ENCODE measurements at regions not wholly inside any gene's neighbourhood (a gene's known extent, or its start where the extent isn't known, plus 50 kb on each side); places are given as distances from the start of the nearest gene placed in this dataset.

GRCh38 chr1:117735045-117735992 lies 129.5 kb downstream of the TENT5C start:
- Mint-ChIP-seq H3K9me3 (no peaks in the 10 kb centered on the region), H3K4me3 (no peak overlapping the region), H3K27me3 (ENCODE audit: insufficient read depth, low read depth, poor library complexity) (peaks cover 2% of the 10 kb centered on the region), H3K36me3 (ENCODE audit: low read depth) (no peaks in the 10 kb centered on the region), H3K4me1 (peaks cover 9% of the 10 kb centered on the region; the same call in 2 of the 3 replicates), H3K27ac (peak overlapping the region; percentile 70; the same call in 1 of the 2 replicates)
- Histone ChIP-seq H3K79me2 (replicated peaks; ENCODE audit: insufficient read depth) (no peaks in the 10 kb centered on the region), H3K9me2 (ENCODE audit: insufficient read depth) (no peaks in the 10 kb centered on the region; the same call in 1 of the 2 replicates), H4K20me1 (replicated peaks; ENCODE audit: insufficient read depth) (no peaks in the 10 kb centered on the region), H3K27me3 (ENCODE audit: insufficient read depth) (no peaks in the 10 kb centered on the region), H3F3A (replicated peaks; ENCODE audit: low read depth) (no peaks in the 10 kb centered on the region), H2AFZ (peak overlapping the region; percentile 53), H3K36me3 (ENCODE audit: insufficient read depth) (no peaks in the 10 kb centered on the region), H3K4me3 (no peak overlapping the region), H3K4me2 (no peak overlapping the region), H3K27ac (ENCODE audit: low read depth) (no peak overlapping the region), H3K4me1 (ENCODE audit: insufficient read depth) (no peaks in the 10 kb centered on the region)
- no peak for ATAC-seq
- TF ChIP-seq, protein P1, sequence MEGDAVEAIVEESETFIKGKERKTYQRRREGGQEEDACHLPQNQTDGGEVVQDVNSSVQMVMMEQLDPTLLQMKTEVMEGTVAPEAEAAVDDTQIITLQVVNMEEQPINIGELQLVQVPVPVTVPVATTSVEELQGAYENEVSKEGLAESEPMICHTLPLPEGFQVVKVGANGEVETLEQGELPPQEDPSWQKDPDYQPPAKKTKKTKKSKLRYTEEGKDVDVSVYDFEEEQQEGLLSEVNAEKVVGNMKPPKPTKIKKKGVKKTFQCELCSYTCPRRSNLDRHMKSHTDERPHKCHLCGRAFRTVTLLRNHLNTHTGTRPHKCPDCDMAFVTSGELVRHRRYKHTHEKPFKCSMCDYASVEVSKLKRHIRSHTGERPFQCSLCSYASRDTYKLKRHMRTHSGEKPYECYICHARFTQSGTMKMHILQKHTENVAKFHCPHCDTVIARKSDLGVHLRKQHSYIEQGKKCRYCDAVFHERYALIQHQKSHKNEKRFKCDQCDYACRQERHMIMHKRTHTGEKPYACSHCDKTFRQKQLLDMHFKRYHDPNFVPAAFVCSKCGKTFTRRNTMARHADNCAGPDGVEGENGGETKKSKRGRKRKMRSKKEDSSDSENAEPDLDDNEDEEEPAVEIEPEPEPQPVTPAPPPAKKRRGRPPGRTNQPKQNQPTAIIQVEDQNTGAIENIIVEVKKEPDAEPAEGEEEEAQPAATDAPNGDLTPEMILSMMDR (conservative IDR thresholded peaks at IDR 0.05; ENCODE audit: low read depth in 2 of 2), result no peak
- no peak for TF ChIP-seq ZNF331 (CRISPR knock-in tag; IDR thresholded peaks at IDR 0.05; ENCODE audit: low read depth)
- TF ChIP-seq, protein P2, sequence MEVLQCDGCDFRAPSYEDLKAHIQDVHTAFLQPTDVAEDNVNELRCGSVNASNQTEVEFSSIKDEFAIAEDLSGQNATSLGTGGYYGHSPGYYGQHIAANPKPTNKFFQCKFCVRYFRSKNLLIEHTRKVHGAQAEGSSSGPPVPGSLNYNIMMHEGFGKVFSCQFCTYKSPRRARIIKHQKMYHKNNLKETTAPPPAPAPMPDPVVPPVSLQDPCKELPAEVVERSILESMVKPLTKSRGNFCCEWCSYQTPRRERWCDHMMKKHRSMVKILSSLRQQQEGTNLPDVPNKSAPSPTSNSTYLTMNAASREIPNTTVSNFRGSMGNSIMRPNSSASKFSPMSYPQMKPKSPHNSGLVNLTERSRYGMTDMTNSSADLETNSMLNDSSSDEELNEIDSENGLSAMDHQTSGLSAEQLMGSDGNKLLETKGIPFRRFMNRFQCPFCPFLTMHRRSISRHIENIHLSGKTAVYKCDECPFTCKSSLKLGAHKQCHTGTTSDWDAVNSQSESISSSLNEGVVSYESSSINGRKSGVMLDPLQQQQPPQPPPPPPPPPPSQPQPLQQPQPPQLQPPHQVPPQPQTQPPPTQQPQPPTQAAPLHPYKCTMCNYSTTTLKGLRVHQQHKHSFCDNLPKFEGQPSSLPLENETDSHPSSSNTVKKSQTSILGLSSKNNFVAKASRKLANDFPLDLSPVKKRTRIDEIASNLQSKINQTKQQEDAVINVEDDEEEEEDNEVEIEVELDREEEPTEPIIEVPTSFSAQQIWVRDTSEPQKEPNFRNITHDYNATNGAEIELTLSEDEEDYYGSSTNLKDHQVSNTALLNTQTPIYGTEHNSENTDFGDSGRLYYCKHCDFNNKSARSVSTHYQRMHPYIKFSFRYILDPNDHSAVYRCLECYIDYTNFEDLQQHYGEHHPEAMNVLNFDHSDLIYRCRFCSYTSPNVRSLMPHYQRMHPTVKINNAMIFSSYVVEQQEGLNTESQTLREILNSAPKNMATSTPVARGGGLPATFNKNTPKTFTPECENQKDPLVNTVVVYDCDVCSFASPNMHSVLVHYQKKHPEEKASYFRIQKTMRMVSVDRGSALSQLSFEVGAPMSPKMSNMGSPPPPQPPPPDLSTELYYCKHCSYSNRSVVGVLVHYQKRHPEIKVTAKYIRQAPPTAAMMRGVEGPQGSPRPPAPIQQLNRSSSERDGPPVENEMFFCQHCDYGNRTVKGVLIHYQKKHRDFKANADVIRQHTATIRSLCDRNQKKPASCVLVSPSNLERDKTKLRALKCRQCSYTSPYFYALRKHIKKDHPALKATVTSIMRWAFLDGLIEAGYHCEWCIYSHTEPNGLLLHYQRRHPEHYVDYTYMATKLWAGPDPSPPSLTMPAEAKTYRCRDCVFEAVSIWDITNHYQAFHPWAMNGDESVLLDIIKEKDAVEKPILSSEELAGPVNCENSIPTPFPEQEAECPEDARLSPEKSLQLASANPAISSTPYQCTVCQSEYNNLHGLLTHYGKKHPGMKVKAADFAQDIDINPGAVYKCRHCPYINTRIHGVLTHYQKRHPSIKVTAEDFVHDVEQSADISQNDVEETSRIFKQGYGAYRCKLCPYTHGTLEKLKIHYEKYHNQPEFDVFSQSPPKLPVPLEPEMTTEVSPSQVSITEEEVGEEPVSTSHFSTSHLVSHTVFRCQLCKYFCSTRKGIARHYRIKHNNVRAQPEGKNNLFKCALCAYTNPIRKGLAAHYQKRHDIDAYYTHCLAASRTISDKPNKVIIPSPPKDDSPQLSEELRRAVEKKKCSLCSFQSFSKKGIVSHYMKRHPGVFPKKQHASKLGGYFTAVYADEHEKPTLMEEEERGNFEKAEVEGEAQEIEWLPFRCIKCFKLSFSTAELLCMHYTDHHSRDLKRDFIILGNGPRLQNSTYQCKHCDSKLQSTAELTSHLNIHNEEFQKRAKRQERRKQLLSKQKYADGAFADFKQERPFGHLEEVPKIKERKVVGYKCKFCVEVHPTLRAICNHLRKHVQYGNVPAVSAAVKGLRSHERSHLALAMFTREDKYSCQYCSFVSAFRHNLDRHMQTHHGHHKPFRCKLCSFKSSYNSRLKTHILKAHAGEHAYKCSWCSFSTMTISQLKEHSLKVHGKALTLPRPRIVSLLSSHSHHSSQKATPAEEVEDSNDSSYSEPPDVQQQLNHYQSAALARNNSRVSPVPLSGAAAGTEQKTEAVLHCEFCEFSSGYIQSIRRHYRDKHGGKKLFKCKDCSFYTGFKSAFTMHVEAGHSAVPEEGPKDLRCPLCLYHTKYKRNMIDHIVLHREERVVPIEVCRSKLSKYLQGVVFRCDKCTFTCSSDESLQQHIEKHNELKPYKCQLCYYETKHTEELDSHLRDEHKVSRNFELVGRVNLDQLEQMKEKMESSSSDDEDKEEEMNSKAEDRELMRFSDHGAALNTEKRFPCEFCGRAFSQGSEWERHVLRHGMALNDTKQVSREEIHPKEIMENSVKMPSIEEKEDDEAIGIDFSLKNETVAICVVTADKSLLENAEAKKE (CRISPR knock-in tag; IDR thresholded peaks at IDR 0.05), result no peak
- TF ChIP-seq STAT1 (IDR thresholded peaks at IDR 0.05; ENCODE audit: unreplicated experiment), result no peak
- TF ChIP-seq POLR2AphosphoS5 (IDR thresholded peaks at IDR 0.05; ENCODE audit: low read depth), result no peak
- TF ChIP-seq JUNB (IDR thresholded peaks at IDR 0.05; ENCODE audit: unreplicated experiment), result no peak
- TF ChIP-seq, protein P3, sequence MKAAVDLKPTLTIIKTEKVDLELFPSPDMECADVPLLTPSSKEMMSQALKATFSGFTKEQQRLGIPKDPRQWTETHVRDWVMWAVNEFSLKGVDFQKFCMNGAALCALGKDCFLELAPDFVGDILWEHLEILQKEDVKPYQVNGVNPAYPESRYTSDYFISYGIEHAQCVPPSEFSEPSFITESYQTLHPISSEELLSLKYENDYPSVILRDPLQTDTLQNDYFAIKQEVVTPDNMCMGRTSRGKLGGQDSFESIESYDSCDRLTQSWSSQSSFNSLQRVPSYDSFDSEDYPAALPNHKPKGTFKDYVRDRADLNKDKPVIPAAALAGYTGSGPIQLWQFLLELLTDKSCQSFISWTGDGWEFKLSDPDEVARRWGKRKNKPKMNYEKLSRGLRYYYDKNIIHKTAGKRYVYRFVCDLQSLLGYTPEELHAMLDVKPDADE (IDR thresholded peaks at IDR 0.05), result no peak
- no peak for TF ChIP-seq CREB1 (CRISPR knock-in tag; IDR thresholded peaks at IDR 0.05; ENCODE audit: low read depth)
- TF ChIP-seq EZH2 (IDR thresholded peaks at IDR 0.05; ENCODE audit: low read depth, unreplicated experiment), result no peak
- TF ChIP-seq EZH2phosphoT487 (IDR thresholded peaks at IDR 0.05; ENCODE audit: unreplicated experiment), result no peak
- no peak for TF ChIP-seq ZNF114 (CRISPR knock-in tag; IDR thresholded peaks at IDR 0.05)
- TF ChIP-seq, protein P4, sequence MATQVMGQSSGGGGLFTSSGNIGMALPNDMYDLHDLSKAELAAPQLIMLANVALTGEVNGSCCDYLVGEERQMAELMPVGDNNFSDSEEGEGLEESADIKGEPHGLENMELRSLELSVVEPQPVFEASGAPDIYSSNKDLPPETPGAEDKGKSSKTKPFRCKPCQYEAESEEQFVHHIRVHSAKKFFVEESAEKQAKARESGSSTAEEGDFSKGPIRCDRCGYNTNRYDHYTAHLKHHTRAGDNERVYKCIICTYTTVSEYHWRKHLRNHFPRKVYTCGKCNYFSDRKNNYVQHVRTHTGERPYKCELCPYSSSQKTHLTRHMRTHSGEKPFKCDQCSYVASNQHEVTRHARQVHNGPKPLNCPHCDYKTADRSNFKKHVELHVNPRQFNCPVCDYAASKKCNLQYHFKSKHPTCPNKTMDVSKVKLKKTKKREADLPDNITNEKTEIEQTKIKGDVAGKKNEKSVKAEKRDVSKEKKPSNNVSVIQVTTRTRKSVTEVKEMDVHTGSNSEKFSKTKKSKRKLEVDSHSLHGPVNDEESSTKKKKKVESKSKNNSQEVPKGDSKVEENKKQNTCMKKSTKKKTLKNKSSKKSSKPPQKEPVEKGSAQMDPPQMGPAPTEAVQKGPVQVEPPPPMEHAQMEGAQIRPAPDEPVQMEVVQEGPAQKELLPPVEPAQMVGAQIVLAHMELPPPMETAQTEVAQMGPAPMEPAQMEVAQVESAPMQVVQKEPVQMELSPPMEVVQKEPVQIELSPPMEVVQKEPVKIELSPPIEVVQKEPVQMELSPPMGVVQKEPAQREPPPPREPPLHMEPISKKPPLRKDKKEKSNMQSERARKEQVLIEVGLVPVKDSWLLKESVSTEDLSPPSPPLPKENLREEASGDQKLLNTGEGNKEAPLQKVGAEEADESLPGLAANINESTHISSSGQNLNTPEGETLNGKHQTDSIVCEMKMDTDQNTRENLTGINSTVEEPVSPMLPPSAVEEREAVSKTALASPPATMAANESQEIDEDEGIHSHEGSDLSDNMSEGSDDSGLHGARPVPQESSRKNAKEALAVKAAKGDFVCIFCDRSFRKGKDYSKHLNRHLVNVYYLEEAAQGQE (IDR thresholded peaks at IDR 0.05; ENCODE audit: unreplicated experiment), result no peak
- TF ChIP-seq NANOG (IDR thresholded peaks at IDR 0.05; ENCODE audit: borderline replicate concordance), result no peak
- DNase-seq (ENCODE audit: low spot score), result peak; percentile 72

Data from GM23338 (cell line).